Body of pancreas (tissue), 4 donors: ENCODE measurements at regions not wholly inside any gene's neighbourhood (a gene's known extent, or its start where the extent isn't known, plus 50 kb on each side); places are given as distances from the start of the nearest gene placed in this dataset.

ENCODE experiments used
- ATAC-seq: fragments of 150-250 bp; one replicate; pipeline ENCODE4 v1.9.1; 2016
- DNase-seq, 4 donors: peaks; one replicate each; pipeline ENCODE4 v3.0.0-alpha.2; 2019
- H3K27ac ChIP-seq, 4 donors: fragments of 200-600 bp; sonication (generic); 1 replicate in 3 of 4; 2 replicates in 1 of 4; pipeline versions ENCODE4 v1.5.1 to v1.6.1; 2016 to 2019; ENCODE audit warnings: mild to moderate bottlenecking in 1 of 4, mixed read lengths in 1 of 4, moderate library complexity in 1 of 4
- H3K27me3 ChIP-seq, 2 donors: fragments of 200-600 bp; sonication (generic); one replicate each; pipeline ENCODE4 v1.6.0; 2016; ENCODE audit warnings: mild to moderate bottlenecking in 1 of 2
- H3K36me3 ChIP-seq, 2 donors: fragments of 200-600 bp; sonication (generic); replicated peaks in 1 of 2; 2 replicates each; pipeline ENCODE4 v1.5.1; 2016; ENCODE audit warnings: low read depth in 2 of 2; ENCODE audit not compliant: insufficient read depth in 1 of 2
- H3K4me1 ChIP-seq: fragments of 200-600 bp; sonication (generic); one replicate; pipeline ENCODE4 v1.6.0; 2016
- H3K4me3 ChIP-seq, 2 donors: fragments of 200-600 bp; sonication (generic); 1 replicate in 1 of 2; 2 replicates in 1 of 2; pipeline ENCODE4 v1.5.1; 2016 to 2019
- H3K9me3 ChIP-seq, 3 donors: fragments of 200-600 bp; sonication (generic); 1 replicate in 2 of 3; 2 replicates in 1 of 3; pipeline ENCODE4 v1.5.1; 2016
- POLR2A ChIP-seq, 3 donors: fragments of 450-650 bp; IDR thresholded peaks; one replicate each; pipeline ENCODE4 v1.6.1; 2016; ENCODE audit warnings: antibody characterized with exemption in 3 of 3, mild to moderate bottlenecking in 2 of 3
- WGBS, 2 donors: methylation state at CpG; one replicate each; pipeline ENCODE4 v1.1.5; 2017; 5-methylcytosine and 5-hydroxymethylcytosine counted together
- intact Hi-C: fragments of 100-400 bp; cut with DNase I; formaldehyde crosslinking; loops from one replicate; pipeline ENCODE4 v1.15.1; 2023
- TF ChIP-seq, protein P1 (sequence below), 7 experiments: fragments of 450-650 bp in 4 of 7; fragments of 200-600 bp in 3 of 7; sonication (generic) in 3 of 7; IDR thresholded peaks; one replicate each; pipeline ENCODE4 v1.5.1; 2016 to 2019; ENCODE audit warnings: antibody characterized with exemption in 7 of 7

DNA sequence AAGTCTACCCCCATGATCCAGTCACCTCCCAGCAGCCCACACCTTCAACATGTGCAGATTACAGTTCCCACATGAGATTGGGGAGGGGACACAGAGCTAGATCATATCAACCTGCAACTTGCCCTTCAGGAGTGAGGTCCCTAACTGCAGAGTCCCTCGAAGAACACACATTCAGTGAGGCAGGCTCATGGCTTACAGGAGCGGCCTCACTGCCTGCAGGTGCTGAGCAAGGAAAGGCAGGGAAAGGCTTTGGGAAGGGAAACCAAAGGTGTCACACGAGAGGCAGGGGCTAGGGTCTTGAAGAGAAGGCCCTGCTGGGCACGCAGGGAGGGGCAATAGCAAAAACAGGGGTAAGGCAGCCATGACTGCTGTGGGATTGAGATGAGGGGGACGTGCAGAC, 182.4 kb upstream of the CHRNA7 start:
- DNase-seq, result no peak
- WGBS, 2 donors, result 78 to 83% methylated on average over 5 of the region's 5 CpGs
- no peak for ATAC-seq
- Histone ChIP-seq H3K27ac (no peak overlapping the region), H3K4me1 (no peaks in the 10 kb centered on the region), H3K36me3 (no peaks in the 10 kb centered on the region), H3K9me3 (no peaks in the 10 kb centered on the region), H3K27me3 (no peaks in the 10 kb centered on the region), H3K4me3 (no peak overlapping the region)
- TF ChIP-seq POLR2A (IDR thresholded peaks at IDR 0.05), result no peak
- TF ChIP-seq, protein P1, sequence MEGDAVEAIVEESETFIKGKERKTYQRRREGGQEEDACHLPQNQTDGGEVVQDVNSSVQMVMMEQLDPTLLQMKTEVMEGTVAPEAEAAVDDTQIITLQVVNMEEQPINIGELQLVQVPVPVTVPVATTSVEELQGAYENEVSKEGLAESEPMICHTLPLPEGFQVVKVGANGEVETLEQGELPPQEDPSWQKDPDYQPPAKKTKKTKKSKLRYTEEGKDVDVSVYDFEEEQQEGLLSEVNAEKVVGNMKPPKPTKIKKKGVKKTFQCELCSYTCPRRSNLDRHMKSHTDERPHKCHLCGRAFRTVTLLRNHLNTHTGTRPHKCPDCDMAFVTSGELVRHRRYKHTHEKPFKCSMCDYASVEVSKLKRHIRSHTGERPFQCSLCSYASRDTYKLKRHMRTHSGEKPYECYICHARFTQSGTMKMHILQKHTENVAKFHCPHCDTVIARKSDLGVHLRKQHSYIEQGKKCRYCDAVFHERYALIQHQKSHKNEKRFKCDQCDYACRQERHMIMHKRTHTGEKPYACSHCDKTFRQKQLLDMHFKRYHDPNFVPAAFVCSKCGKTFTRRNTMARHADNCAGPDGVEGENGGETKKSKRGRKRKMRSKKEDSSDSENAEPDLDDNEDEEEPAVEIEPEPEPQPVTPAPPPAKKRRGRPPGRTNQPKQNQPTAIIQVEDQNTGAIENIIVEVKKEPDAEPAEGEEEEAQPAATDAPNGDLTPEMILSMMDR (IDR thresholded peaks at IDR 0.05), result no peak
- intact Hi-C loops, result no loop called here

DNA sequence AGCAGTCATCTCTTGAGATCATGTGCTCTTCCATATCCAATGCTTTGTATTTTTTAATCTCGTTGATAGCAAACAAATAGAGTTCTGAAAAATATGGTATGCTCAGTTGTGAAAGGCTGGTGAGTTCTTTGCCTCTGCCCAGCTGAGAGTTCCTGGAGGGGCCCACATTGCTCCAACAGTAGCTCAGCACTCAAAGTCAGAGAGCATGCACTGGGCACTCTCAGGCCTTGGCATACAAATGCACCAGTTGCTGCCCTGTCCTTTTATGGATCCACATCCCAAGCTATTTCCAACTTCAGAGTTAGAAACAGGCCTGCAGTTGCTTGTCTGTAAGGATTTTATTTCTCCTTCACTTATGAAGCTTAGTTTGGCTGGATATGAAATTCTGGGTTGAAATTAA, 181.7 kb upstream of the CHRNA7 start:
- WGBS, 2 donors, result 63 to 86% methylated on average over 1 of the region's 1 CpG
- no peak for TF ChIP-seq POLR2A (IDR thresholded peaks at IDR 0.05)
- TF ChIP-seq, protein P1 (IDR thresholded peaks at IDR 0.05), result no peak
- DNase-seq (no peak), ATAC-seq (no peak)
- H3K27me3 ChIP-seq, result no peaks in the 10 kb centered on the region
- H3K27ac ChIP-seq, result no peak overlapping the region
- H3K9me3 ChIP-seq, result no peaks in the 10 kb centered on the region
- H3K36me3 ChIP-seq, result no peaks in the 10 kb centered on the region
- intact Hi-C loops, result no loop called here
- no peaks in the 10 kb centered on the region for H3K4me1 ChIP-seq
- H3K4me3 ChIP-seq, result no peak overlapping the region

DNA sequence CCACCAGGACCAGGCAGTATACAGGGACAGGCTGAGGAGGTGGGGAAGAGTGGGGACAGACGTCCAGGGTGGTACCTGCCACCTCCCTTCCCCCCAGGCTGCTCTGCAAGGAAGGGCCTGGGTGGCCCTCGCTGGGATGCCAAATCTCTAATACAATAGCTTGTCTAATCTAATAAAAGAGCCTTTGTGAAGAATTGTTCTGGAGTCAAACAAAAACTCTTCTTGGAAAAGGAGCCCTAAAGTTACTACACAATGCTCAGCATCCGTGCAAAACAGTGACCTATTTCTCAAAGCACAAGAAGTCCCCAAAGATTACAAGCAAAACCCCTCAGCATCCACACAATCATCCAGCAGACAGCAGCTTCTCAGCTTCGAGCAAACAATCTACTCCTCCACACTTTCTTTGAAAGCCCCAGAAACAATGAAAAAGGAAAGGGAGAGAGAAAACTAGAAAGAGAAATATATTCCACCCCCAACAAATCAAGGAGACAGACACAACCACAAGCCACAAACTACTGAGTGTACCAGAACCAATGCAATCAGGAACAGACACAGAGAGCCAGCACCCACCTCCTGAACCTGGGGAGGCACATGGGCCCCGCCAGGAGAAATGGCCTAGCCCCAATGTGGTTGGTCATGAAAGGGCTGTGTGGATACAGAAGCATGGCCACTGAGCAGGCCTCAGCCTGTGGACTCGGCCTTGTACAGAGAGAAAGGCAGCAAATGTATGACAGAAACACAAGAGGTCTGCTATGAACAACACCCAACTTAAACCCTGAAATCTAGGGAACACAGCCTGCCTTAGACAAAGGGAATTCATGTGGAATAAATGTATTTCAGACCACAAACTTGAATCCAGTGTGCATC, 177.1 kb upstream of the CHRNA7 start:
- no peak overlapping the region for H3K4me3 ChIP-seq
- WGBS, 2 donors, result 57 to 60% methylated on average over 6 of the region's 6 CpGs
- DNase-seq (no peak), ATAC-seq (no peak)
- no peak overlapping the region for H3K27ac ChIP-seq
- intact Hi-C loops, result no loop called here
- no peaks in the 10 kb centered on the region for H3K36me3 ChIP-seq
- H3K9me3 ChIP-seq, result no peaks in the 10 kb centered on the region
- H3K4me1 ChIP-seq, result no peaks in the 10 kb centered on the region
- TF ChIP-seq, protein P1 (IDR thresholded peaks at IDR 0.05), result no peak
- TF ChIP-seq POLR2A (IDR thresholded peaks at IDR 0.05), result no peak
- H3K27me3 ChIP-seq, result no peaks in the 10 kb centered on the region

DNA sequence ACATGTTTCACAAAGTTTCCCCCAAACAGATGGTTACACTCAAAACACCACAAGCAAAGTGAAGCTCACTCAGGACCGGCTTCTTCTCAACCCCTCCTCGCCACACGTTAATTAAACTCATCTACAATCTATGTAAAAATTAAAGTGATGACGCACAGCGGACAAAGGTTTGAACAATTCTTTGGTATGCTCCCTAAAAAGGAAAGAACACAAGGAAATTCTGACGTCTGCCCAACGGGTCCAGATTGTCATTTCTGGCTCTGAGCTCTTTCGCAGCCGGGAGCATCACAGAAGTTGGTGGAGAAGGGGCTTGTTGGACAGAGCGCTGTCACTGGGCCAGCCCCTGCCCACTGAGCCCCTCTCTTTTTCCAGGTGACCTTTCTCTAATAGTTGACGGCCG, 173.7 kb upstream of the CHRNA7 start:
- intact Hi-C loops, result no loop called here
- WGBS, 2 donors, result 89 to 91% methylated on average over 10 to 12 of the region's 12 CpGs
- Histone ChIP-seq H3K27ac (no peak overlapping the region), H3K9me3 (no peaks in the 10 kb centered on the region), H3K4me1 (no peaks in the 10 kb centered on the region), H3K27me3 (no peaks in the 10 kb centered on the region), H3K36me3 (no peaks in the 10 kb centered on the region), H3K4me3 (no peak overlapping the region)
- TF ChIP-seq, protein P1 (IDR thresholded peaks at IDR 0.05), result no peak
- no peak for TF ChIP-seq POLR2A (IDR thresholded peaks at IDR 0.05)
- DNase-seq (no peak), ATAC-seq (no peak)

DNA sequence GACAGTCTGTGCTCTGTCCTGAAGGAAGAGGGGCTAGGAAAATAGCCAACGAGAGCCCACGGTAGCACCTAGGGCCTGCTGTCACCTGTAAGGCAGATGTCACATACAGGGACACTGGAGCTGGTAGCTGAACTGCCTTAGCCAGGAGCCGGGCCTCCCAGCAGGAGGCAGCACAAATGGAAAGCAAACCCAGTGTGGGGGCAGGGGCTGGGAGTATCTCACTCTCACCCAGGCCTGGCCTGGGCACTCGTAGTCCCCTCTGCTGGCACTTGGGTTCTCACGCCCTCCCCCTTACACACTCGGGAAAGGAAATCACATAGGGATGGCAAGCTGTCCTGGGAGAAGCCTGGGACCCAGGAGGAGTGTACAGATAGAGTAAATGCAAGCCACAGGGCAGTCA, 173.1 kb upstream of the CHRNA7 start:
- TF ChIP-seq, protein P1 (IDR thresholded peaks at IDR 0.05), result no peak
- no peak for TF ChIP-seq POLR2A (IDR thresholded peaks at IDR 0.05)
- Histone ChIP-seq H3K4me1 (no peaks in the 10 kb centered on the region), H3K9me3 (no peaks in the 10 kb centered on the region), H3K27ac (no peak overlapping the region), H3K36me3 (no peaks in the 10 kb centered on the region), H3K4me3 (no peak overlapping the region), H3K27me3 (no peaks in the 10 kb centered on the region)
- intact Hi-C loops, result no loop called here
- 64 to 82% methylated on average over 6 of the region's 6 CpGs for WGBS, 2 donors
- ATAC-seq, result no peak
- no peak for DNase-seq
